HG02870 (cell line): ENCODE measurements at regions not wholly inside any gene's neighbourhood (a gene's known extent, or its start where the extent isn't known, plus 50 kb on each side); places are given as distances from the start of the nearest gene placed in this dataset.

Experiments
- ATAC-seq: cut with Tn5 transposase; IDR thresholded peaks from one replicate; pipeline ENCODE4 v1.9.1; 2021; ENCODE audit warnings: mild to moderate bottlenecking, moderate library complexity; ENCODE audit not compliant: unreplicated experiment

GRCh38 chr4:60808726-60809485 lies 391.2 kb upstream of the ADGRL3 start:
- ATAC-seq, result no peak

GRCh38 chr4:60809486-60809800 lies 390.7 kb upstream of the ADGRL3 start:
- ATAC-seq, result no peak

- ATAC-seq, result no peak
Measured at GRCh38 chr4:60812811-60813210, 387.3 kb upstream of the ADGRL3 start.

- no peak for ATAC-seq
Measured at GRCh38 chr4:60814549-60814948, 385.6 kb upstream of the ADGRL3 start.

GRCh38 chr4:60817609-60818008 lies 382.5 kb upstream of the ADGRL3 start:
- ATAC-seq, result no peak

GRCh38 chr4:60822986-60823385 lies 377.1 kb upstream of the ADGRL3 start:
- ATAC-seq, result no peak

GRCh38 chr4:60840020-60840419 lies 360.1 kb upstream of the ADGRL3 start:
- no peak for ATAC-seq

- ATAC-seq, result no peak
Measured at GRCh38 chr4:60846678-60847077, 353.4 kb upstream of the ADGRL3 start.

GRCh38 chr4:60847614-60848013 lies 352.5 kb upstream of the ADGRL3 start:
- ATAC-seq, result no peak

GRCh38 chr4:60857130-60857753 lies 342.9 kb upstream of the ADGRL3 start:
- no peak for ATAC-seq

- no peak for ATAC-seq
Measured at GRCh38 chr4:60863442-60863841, 336.7 kb upstream of the ADGRL3 start.

GRCh38 chr4:60865273-60865672 lies 334.9 kb upstream of the ADGRL3 start:
- ATAC-seq, result no peak

- ATAC-seq, result no peak
Measured at GRCh38 chr4:60868232-60868960, 331.7 kb upstream of the ADGRL3 start.

- no peak for ATAC-seq
Measured at GRCh38 chr4:60879135-60879701, 320.9 kb upstream of the ADGRL3 start.

- no peak for ATAC-seq
Measured at GRCh38 chr4:60884587-60884986, 315.5 kb upstream of the ADGRL3 start.

- ATAC-seq, result no peak
Measured at GRCh38 chr4:60885011-60885410, 315.1 kb upstream of the ADGRL3 start.

GRCh38 chr4:60890743-60891142 lies 309.4 kb upstream of the ADGRL3 start:
- no peak for ATAC-seq

GRCh38 chr4:60891947-60892346 lies 308.2 kb upstream of the ADGRL3 start:
- ATAC-seq, result no peak

GRCh38 chr4:60897415-60897814 lies 302.7 kb upstream of the ADGRL3 start:
- no peak for ATAC-seq

GRCh38 chr4:60905162-60905561 lies 295.0 kb upstream of the ADGRL3 start:
- ATAC-seq, result no peak

GRCh38 chr4:60911127-60911526 lies 289.0 kb upstream of the ADGRL3 start:
- no peak for ATAC-seq

GRCh38 chr4:60913002-60913401 lies 287.1 kb upstream of the ADGRL3 start:
- ATAC-seq, result no peak
